NCI-H524 treated with DMSO at 0.1 percent for 48 hours (cell line): ENCODE measurements at regions not wholly inside any gene's neighbourhood (a gene's known extent, or its start where the extent isn't known, plus 50 kb on each side); places are given as distances from the start of the nearest gene placed in this dataset.

Experiments used
- DNase-seq: peaks from one replicate; lab custom pipeline; 2025; lab: John Stamatoyannopoulos, UW

GRCh38 chr6:144335311-144335861, 50.3 kb downstream of the UTRN start:
- no peak for DNase-seq

DNA sequence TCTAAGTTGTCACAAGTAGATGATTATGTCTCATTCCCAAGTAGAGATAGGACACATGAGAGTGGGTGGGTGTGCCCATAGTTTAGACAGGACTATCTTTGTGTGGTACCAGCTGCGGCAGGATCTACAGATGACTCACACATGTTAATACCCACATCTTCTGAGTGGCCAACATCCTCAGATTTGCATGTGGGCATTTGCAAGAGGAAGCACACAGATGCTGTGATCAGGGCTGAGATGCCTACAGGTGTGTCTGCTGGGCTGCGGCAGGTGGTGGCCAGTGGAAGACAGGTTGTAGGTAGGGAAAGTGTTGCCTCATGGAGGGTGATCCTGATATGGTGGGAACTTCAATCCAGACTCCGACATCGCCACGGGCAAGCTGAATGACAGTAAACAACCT, 50.8 kb downstream of the UTRN start:
- no peak for DNase-seq

DNA sequence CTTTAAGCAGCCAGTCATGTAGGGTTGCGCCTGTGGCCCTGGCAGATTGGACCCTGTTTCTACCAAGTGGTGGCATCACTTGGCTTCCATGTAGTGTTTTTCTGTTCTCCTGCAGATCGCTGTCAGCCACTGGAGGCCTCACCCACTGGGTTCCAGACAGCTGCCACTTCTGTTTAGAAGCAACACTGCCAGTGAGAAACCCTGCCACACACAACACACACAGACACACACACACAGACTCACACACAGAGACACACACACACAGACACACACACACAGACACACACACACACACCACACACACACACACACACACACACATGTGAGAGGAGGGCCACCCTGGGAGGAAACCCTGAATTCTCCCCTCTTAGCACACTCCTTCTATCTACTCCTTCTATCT, 51.8 kb downstream of the UTRN start:
- DNase-seq: no peak

DNA sequence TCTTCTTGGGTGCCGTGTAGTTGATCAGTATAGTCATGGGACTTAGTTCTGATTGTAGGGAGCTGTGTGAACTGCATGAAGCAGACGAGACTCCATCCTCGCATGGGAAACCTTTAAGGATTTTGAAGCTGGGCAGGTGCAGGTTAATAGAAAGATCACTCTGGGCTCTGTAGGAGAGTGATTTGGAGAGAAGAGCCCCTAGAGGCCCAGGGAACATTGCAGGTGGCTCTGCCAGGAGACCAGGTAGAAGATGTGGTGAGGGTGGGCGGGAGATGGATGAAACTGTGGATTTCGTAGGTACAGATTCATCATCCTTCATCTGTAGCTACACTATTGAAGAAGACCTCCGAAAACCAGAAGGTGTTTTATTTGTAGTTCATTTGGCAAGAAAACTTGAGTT, 53.3 kb downstream of the UTRN start:
- no peak for DNase-seq

DNA sequence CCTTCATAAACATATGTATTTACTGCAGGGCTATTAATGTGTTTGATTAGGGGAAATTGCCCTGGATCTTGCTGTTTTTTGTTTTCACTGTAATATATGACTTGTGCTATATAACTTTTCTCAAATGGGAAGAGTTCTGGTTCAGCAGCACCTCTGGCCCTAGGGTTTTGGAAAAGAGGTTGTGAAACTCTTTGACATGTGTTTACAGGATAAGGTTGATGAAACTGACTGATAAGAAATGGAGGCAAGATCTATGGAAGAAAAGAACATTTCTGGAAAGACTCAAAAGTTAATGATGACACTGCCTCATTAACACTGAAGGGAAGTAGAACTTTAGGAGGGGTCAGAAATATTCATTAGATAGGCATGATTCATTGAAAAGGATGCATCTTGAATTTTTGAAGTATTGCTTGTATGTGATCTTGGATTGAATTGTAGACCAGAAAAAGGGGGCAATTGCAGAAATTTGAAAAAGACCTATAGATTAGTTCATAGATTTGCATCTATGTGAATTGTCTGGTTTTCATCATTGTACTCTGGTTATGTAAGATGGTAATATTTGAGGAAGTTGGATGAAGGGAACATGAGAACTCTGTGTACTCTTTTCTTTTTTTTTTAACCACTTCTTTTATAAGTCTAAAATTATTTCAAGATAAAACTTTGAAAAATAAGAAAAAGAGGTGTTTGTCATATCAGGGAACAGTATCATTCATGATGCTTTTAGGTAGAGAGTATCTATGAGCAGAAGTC, 54.0 kb downstream of the UTRN start:
- no peak for DNase-seq

DNA sequence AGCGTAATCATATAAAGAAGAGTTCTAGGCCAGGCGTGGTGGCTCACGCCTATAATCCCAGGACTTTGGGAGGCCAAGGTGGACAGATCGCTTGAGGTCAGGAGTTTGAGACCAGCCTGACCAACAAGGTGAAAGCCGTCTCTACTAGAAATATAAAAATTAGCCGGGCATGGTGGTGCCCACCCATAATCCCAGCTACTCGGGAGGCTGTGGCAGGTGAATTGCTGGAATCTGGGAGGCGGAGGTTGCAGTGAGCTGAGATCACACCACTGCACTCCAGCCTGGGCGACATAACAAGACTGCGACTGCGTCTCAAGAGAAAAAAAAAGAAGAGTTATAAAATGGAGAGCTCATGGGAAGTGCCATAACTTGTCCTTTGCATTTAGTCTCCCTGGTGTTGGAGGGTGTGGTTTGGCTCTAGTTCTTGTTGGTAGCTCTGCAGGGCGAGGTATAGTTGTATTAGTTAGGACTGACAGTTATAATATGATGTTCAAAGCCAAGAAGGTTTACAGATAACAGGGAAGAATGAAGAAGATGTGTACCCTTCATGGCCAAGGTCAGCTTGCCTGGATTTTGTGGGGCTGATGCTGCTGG, 54.8 kb downstream of the UTRN start:
- DNase-seq: no peak

- DNase-seq: no peak
These were observed 55.6 kb downstream of the UTRN start for GRCh38 chr6:144340541-144341371.

DNA sequence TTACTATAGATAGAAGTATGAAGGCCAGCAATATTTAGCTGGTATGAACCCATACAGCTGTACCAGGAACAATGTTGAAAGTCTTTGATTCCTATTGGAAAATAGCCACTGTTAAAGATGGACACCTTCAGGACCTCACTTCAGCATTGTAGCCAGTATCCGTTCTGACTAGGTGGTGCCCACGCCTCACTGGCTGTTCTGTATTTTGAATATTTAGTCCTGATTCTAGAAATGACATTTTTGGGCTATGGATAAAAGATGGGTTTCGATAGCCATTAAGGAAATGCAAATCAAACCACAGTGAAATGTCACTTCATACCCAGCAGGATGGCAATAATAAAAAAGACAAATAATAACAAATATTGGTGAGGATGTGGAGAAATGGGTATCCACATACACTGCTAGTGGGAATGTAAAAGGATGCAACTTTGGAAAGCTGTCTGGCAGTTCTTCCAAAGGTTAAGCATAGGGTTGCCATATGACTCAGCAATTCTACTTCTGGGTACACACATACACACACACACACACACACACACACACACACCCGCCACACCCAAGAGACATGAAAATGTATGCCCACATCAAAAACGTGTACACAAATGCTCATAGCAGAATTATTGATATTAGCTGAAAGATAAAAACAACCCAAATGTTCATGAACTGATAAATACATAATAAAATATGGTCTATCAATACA, 56.8 kb downstream of the UTRN start:
- no peak for DNase-seq

DNA sequence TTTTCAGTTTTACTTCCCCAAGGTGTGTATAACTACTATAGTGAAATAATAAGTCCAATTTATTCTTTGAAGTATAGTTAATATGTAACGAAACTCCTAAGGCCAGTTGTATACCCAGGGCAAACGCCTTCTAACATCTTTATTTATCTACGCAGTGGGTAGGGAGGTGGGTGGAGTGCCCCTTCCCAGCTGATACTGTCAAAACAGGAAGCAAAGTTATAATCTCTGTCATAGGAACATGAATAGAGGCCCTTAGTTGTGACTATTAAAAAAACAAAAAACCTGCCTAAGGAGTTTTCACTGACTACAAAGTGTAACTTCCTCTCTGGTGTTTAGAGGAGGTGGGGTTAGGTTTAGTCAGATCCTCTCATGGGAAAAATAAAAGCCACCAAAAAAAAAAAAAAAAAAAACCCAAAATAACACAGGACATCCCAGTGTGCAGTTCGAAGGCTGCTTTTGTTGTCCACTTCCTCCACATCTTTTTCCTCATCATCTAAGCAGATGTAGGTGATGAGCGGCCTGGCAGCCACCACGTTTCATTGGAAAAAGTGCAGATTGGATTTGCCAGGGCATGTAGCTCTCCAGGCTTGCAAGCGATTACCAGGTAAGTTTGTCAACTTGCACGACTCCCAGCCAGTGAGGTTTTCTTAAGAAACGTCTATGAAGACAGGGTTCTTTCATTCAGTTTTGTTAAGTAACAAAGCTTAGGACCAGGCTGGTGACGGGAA, 58.7 kb downstream of the UTRN start:
- no peak for DNase-seq

GRCh38 chr6:144344646-144345045, 59.5 kb downstream of the UTRN start:
- no peak for DNase-seq

DNA sequence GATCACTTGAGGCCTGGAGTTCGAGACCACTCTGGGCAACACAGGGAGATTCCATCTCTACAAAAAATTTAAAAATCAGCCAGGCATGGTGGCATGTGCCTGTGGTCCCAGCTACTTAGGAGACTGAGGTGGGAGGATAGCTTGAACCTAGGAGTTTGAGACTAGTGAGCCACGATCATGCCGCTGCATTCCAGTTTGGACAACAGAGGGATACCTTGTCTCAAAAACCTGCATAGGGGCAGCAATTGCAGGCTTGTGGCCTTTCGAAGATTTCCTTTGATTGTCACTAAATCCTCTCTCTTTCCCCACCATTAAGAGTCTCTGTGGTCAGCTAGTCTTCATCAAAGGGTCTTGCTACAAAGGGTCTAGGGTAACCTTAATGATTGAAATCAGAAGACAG, 60.3 kb downstream of the UTRN start:
- DNase-seq: no peak

DNA sequence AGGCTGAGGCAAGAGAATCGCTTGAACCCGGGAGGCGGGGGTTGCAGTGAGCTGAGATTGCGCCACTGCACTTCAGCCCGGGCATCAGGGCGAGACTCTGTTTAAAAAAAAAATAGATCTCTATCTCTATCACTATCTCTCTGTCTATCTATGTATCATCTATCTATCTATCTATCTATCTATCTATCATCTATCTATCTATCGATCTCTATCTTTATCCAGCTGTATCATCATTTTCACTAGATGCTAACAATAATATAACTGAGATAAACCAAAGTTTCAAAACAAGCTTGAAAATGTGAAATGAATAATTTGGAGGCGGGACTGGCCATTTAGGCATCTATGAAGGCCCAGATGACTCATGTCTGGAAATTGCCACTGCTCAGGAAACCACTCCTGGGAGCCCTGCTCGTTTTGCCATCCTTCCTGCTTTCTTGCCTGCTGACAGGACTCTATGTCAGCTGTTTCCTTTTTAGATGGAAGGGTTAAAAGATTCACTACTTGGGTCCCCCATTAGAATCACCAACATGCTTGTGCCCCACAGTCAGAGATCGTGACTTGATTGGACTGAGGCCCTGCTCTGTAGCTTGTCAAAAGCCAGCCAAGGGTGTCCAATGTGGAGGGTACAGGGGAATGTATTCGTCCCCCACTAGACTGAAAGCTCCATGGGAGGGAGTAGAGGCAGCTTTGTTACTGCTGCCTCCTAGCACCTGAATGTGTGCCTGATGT, 61.7 kb downstream of the UTRN start:
- no peak for DNase-seq

DNA sequence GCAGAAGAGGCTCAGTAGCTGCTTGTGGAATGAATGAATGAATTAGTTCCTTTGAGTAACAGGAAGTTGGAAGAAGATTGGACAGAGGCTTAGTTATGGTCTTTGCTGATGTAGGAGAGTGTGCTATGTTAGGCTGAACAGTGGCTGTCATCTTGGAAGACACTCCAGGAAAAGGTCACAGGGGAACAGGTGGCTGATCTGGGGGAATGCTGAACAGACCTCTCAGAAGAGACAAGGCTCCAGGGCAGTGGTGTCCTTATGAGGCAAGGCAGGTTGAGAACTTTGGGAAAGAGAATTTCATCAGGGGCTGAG, 62.3 kb downstream of the UTRN start:
- DNase-seq: no peak

- DNase-seq: no peak
These were observed 62.8 kb downstream of the UTRN start for GRCh38 chr6:144347933-144348332.

DNA sequence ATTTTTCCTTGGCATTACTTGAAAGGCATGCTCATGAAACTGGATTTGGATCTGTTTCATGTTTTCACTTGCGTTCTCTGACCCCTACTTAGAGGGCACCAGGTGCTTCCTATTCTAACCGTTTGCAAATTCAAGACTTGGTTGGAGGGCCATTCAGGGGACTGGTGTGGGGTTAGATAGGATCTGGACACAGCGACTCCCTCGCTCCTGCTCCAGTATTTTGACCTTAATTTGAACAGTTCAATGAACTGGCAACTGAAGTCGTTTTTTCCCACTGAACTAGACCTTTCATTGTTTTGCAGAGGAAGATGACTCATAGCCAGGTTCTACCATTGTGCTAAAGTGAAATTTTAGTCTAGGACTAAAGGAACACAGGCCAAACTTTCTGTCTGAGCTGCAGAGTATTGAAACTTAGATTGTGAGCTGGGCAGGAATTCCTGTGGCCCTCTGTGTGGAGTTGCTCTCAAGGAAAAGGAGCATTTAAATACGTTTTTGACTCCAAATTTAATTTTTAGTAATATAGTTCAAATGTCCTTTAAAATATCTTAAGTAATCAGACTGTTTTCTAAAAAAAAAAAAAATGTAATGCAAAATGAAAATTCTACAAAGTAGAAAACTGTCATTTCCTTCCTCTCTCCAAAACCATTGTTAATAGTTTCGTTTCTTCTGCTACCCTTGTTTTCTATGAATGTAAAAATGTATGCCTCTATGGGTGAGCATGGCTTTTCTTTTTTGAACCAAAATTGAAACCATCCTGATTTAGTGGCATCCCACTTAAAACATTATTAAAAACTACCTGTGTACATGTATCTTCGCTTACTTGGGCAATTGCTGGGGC, 64.8 kb downstream of the UTRN start:
- no peak for DNase-seq

DNA sequence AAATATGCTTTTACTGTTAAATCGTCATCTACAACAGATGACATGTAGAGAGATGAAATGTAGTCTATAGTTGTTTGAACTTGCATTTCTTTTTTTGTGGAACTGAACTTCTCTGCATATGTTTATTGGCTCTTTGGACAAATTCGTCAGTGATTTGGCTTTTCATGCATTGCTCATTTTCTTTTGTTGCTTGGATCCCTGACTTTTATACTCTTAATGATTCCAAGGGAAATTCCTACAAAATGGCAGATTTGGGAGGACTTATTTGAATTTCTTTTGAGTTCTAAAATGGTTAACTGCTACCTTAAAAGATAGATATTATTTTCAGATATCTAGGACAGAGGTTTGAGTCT, 65.4 kb downstream of the UTRN start:
- DNase-seq: no peak

- DNase-seq: no peak
These were observed 66.4 kb downstream of the UTRN start for GRCh38 chr6:144351379-144352127.

DNA sequence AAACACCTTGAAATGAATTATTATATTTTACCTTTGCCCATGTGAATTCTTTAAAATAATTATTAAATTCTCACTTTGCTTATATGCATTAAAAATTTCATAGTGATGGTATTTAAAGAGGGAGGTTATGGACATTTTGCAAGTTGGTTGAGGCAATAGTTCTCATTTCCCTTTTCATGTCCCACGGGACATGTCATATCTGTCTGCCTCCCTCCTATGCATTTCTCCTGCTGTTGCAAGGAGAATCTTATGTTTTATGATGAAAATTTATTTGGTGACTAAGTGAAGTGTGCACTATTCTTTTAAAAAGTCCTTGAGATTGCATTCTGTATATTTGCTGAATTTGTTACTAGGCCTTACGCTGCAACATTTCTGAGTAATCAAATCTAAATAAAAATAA, 67.2 kb downstream of the UTRN start:
- no peak for DNase-seq

DNA sequence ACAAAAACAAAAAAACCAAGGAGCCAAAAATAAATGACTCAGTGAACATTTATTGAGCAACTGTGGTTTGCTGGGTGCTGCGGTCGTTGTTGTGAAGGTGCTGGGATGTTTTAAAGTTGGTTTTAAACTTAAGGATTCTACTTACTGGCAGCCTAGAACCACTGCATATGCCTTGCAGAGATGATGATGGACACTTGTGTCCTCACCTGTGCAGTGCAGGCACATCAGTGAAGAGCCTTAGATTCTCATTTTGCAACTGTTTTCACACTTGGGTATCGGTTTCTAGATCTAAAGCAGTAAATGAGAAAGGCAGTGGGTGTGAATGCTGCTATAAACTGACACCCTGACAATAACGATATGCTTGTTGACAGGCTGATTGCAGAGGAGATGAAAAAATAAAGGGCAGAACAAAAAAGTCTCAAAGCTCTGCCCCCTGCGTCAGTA, 68.8 kb downstream of the UTRN start:
- DNase-seq: no peak
